ENCODE measurements at regions not wholly inside any gene's neighbourhood (a gene's known extent, or its start where the extent isn't known, plus 50 kb on each side); places are given as distances from the start of the nearest gene placed in this dataset.

- H3K27me3 ChIP-seq: no peaks in the 10 kb centered on the region
- 76 to 77% methylated on average over 11 of the region's 11 CpGs for WGBS, 2 donors
- intact Hi-C loops (cut with DNase I): no loop called here
Measured at GRCh38 chr4:151879705-151880445, 119.1 kb upstream of the GATB start.

GRCh38 chr4:151876381-151876988 lies 115.7 kb upstream of the GATB start:
- H3K27me3 ChIP-seq: no peaks in the 10 kb centered on the region
- TF ChIP-seq POLR2A (IDR thresholded peaks at IDR 0.05) (no peak), CTCF (IDR thresholded peaks at IDR 0.05) (no peak)
- no peak for DNase-seq
- WGBS, 2 donors: 71 to 79% methylated on average over 3 of the region's 3 CpGs
- H3K9me3 ChIP-seq: no peaks in the 10 kb centered on the region
- no peaks in the 10 kb centered on the region for H3K4me1 ChIP-seq
- H3K27ac ChIP-seq: no peak overlapping the region
- H3K36me3 ChIP-seq: no peaks in the 10 kb centered on the region
- intact Hi-C loops (cut with DNase I): no loop called here
- no peak overlapping the region for H3K4me3 ChIP-seq

More at GRCh38 chr4:151879705-151880445, 119.1 kb upstream of the GATB start:
- no peaks in the 10 kb centered on the region for H3K4me1 ChIP-seq
- TF ChIP-seq CTCF (IDR thresholded peaks at IDR 0.05) (no peak), POLR2A (IDR thresholded peaks at IDR 0.05) (no peak)
- no peak overlapping the region for H3K4me3 ChIP-seq
- no peaks in the 10 kb centered on the region for H3K36me3 ChIP-seq
- H3K9me3 ChIP-seq: no peaks in the 10 kb centered on the region
- DNase-seq: no peak
- H3K27ac ChIP-seq: no peak overlapping the region

GRCh38 chr4:151874328-151874727 lies 113.5 kb upstream of the GATB start:
- intact Hi-C loops (cut with DNase I): no loop called here
- Histone ChIP-seq H3K27ac (no peak overlapping the region), H3K4me1 (no peaks in the 10 kb centered on the region), H3K27me3 (no peaks in the 10 kb centered on the region), H3K4me3 (no peak overlapping the region), H3K36me3 (no peaks in the 10 kb centered on the region), H3K9me3 (no peaks in the 10 kb centered on the region)
- 51 to 73% methylated on average over 3 of the region's 3 CpGs for WGBS, 2 donors
- no peak for TF ChIP-seq POLR2A (IDR thresholded peaks at IDR 0.05)
- TF ChIP-seq CTCF (IDR thresholded peaks at IDR 0.05): no peak
- no peak for DNase-seq

DNA sequence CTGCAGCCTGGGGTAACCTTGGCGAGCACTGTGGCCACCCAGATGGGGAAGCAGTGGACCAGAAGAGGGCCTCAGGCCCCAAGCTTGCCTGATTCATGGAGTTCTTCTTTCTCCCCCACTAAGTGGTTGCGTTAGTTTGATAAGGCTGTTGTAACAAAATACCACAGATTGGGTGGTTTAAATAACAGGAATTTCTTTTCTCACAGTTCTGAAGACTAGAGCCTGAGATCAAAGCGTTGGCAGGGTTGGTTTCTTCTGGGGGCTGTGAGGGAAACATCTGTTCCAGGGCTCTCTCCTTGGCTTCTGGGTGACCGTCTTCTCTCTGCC lies 105.7 kb upstream of the GATB start:
- H3K4me3 ChIP-seq: no peak overlapping the region
- no peak overlapping the region for H3K27ac ChIP-seq
- no peaks in the 10 kb centered on the region for H3K36me3 ChIP-seq
- TF ChIP-seq POLR2A (IDR thresholded peaks at IDR 0.05) (no peak), CTCF (IDR thresholded peaks at IDR 0.05) (no peak)
- DNase-seq: no peak
- H3K27me3 ChIP-seq: no peaks in the 10 kb centered on the region
- intact Hi-C loops (cut with DNase I): no loop called here
- H3K9me3 ChIP-seq: no peaks in the 10 kb centered on the region
- WGBS, 2 donors: 80 to 84% methylated on average over 4 of the region's 4 CpGs
- H3K4me1 ChIP-seq: no peaks in the 10 kb centered on the region

DNA sequence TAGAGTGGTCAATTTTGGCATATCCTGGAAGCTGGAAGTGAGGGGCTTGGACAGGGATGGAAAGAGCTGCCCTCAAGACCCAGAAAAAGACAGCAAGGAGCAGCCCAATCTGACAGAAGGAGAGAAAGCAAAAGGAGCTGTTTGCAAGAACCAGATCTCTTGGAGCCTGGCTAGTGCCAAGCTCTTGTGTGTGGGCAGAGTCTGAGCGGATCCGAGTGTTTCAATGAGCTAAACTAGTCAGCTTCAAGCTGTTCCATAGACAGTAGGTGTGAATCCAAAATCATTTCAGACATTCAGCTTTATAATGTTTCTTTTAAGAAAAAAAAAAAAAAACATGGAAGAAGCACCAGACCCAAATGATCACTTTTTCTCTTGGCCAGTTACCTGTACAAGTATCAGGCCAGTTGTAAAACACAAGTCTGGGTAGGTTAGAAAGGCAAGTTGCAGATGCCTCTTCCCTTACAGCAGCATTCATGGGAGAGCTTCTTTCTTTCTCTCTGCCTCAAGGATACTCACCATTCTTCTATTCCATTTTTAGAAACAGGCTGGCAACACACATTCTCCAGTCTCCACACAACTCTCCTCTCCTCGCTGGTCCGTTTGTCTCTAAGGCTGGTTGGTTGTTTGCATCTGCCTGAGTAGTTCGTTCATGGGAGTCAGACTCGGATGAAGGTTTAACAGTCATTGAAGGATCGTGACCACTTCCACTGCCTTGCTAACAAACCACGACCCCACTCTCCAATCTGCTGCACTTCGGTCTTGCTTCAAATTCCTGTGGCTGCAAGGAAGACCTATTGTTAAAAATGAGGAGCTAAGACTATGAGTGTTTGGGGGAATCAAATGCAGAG lies 105.2 kb upstream of the GATB start:
- TF ChIP-seq CTCF (IDR thresholded peaks at IDR 0.05) (no peak), POLR2A (IDR thresholded peaks at IDR 0.05) (no peak)
- no peak overlapping the region for H3K4me3 ChIP-seq
- no peaks in the 10 kb centered on the region for H3K9me3 ChIP-seq
- intact Hi-C loops (cut with DNase I): no loop called here
- no peak for DNase-seq
- H3K4me1 ChIP-seq: no peaks in the 10 kb centered on the region
- 65 to 81% methylated on average over 9 of the region's 9 CpGs for WGBS, 2 donors
- H3K36me3 ChIP-seq: no peaks in the 10 kb centered on the region
- H3K27ac ChIP-seq: no peak overlapping the region
- H3K27me3 ChIP-seq: no peaks in the 10 kb centered on the region

All from esophagus squamous epithelium (tissue), 5 donors.